ENCODE measurements at regions not wholly inside any gene's neighbourhood (a gene's known extent, or its start where the extent isn't known, plus 50 kb on each side); places are given as distances from the start of the nearest gene placed in this dataset.

DNA sequence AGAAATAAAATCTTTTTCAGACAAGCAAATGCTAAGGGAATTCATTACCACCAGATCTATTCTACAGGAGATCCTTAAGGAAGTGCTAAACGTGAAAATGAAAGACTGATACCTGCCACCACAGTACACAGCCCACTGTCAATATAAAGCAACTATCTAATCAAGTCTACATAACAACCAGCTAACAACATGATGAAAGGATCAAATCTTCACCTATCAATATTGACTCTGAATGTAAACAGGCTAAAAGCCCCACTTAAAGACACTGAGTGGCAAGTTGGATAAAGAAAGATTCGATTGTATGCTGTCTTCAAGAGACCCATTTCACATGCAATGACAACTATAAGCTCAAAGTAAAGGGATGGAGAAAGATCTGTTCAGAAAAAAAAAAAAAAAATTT, 492.4 kb downstream of the COL11A1 start:
- no peak for TF ChIP-seq ZBTB7A (IDR thresholded peaks at IDR 0.05; ENCODE audit: low read depth)
- TF ChIP-seq CEBPB (IDR thresholded peaks at IDR 0.05), result no peak
- TF ChIP-seq, protein P1, sequence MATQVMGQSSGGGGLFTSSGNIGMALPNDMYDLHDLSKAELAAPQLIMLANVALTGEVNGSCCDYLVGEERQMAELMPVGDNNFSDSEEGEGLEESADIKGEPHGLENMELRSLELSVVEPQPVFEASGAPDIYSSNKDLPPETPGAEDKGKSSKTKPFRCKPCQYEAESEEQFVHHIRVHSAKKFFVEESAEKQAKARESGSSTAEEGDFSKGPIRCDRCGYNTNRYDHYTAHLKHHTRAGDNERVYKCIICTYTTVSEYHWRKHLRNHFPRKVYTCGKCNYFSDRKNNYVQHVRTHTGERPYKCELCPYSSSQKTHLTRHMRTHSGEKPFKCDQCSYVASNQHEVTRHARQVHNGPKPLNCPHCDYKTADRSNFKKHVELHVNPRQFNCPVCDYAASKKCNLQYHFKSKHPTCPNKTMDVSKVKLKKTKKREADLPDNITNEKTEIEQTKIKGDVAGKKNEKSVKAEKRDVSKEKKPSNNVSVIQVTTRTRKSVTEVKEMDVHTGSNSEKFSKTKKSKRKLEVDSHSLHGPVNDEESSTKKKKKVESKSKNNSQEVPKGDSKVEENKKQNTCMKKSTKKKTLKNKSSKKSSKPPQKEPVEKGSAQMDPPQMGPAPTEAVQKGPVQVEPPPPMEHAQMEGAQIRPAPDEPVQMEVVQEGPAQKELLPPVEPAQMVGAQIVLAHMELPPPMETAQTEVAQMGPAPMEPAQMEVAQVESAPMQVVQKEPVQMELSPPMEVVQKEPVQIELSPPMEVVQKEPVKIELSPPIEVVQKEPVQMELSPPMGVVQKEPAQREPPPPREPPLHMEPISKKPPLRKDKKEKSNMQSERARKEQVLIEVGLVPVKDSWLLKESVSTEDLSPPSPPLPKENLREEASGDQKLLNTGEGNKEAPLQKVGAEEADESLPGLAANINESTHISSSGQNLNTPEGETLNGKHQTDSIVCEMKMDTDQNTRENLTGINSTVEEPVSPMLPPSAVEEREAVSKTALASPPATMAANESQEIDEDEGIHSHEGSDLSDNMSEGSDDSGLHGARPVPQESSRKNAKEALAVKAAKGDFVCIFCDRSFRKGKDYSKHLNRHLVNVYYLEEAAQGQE (IDR thresholded peaks at IDR 0.05; ENCODE audit: low read depth), result no peak
- TF ChIP-seq EP300 (IDR thresholded peaks at IDR 0.05; ENCODE audit: borderline replicate concordance), result no peak

DNA sequence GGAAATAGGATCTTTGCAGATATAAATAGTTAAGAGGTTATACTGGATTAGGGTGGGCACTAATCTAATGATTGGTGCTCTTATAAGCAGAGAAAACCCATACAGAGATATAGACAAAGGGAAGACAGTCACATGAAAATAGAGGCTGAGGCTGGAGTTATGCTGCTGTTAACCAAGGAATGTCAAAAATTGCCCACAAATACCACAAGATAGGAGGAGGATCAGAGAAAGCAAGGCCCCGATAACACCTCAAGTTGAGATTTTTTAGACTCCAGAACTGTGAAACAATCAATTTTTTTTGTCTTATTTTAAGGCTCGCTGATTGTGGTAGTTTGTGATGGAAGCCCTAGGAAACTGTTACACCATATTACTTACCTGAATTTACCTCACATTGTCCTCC, 513.2 kb downstream of the COL11A1 start:
- no peak for TF ChIP-seq NFIC (IDR thresholded peaks at IDR 0.05)
- no peak for TF ChIP-seq CEBPB (IDR thresholded peaks at IDR 0.05)
- TF ChIP-seq YY1 (IDR thresholded peaks at IDR 0.05; ENCODE audit: low read depth), result no peak
- TF ChIP-seq FOXM1 (IDR thresholded peaks at IDR 0.05; ENCODE audit: borderline replicate concordance, low read depth), result no peak
- TF ChIP-seq CREB1 (IDR thresholded peaks at IDR 0.05; ENCODE audit: low read depth), result no peak
- TF ChIP-seq, protein P1 (IDR thresholded peaks at IDR 0.05; ENCODE audit: low read depth), result no peak
- no peak for TF ChIP-seq ZBTB7A (IDR thresholded peaks at IDR 0.05; ENCODE audit: low read depth)
- TF ChIP-seq, protein P2, sequence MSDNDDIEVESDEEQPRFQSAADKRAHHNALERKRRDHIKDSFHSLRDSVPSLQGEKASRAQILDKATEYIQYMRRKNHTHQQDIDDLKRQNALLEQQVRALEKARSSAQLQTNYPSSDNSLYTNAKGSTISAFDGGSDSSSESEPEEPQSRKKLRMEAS (IDR thresholded peaks at IDR 0.05), result no peak
- TF ChIP-seq TEAD4 (IDR thresholded peaks at IDR 0.05), result no peak
- TF ChIP-seq, protein P3, sequence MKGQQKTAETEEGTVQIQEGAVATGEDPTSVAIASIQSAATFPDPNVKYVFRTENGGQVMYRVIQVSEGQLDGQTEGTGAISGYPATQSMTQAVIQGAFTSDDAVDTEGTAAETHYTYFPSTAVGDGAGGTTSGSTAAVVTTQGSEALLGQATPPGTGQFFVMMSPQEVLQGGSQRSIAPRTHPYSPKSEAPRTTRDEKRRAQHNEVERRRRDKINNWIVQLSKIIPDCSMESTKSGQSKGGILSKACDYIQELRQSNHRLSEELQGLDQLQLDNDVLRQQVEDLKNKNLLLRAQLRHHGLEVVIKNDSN (IDR thresholded peaks at IDR 0.05), result no peak
- no peak for TF ChIP-seq TCF12 (IDR thresholded peaks at IDR 0.05; ENCODE audit: low read depth)
- no peak for TF ChIP-seq EGR1 (IDR thresholded peaks at IDR 0.05)

DNA sequence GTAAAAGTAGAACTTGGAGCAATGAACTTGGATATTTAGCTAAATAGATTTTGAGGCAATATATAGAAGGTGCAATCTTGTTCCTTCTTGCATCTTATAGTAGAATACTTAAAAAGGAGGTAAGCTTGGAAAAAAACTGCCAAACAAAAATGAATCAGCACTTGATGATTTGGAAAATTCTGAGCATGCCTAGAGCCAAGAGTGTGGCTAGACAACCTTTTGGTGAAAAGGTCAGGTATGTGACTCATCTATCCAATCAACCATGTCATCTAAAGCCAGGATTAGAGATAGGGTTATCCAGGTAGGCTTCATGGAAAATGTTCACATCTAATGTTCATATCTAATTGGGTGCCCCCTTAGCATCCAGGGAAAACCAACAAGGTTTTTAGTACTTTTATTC, 515.0 kb downstream of the COL11A1 start:
- TF ChIP-seq, protein P2 (IDR thresholded peaks at IDR 0.05), result no peak
- TF ChIP-seq, protein P1 (IDR thresholded peaks at IDR 0.05; ENCODE audit: low read depth), result no peak
- TF ChIP-seq FOXM1 (IDR thresholded peaks at IDR 0.05; ENCODE audit: borderline replicate concordance, low read depth) (no peak), CEBPB (IDR thresholded peaks at IDR 0.05) (no peak), CREB1 (IDR thresholded peaks at IDR 0.05; ENCODE audit: low read depth) (no peak), EP300 (IDR thresholded peaks at IDR 0.05; ENCODE audit: borderline replicate concordance) (no peak), TCF12 (IDR thresholded peaks at IDR 0.05; ENCODE audit: low read depth) (no peak), TEAD4 (IDR thresholded peaks at IDR 0.05) (no peak), NFIC (IDR thresholded peaks at IDR 0.05) (no peak)
- TF ChIP-seq, protein P3 (IDR thresholded peaks at IDR 0.05), result no peak

DNA sequence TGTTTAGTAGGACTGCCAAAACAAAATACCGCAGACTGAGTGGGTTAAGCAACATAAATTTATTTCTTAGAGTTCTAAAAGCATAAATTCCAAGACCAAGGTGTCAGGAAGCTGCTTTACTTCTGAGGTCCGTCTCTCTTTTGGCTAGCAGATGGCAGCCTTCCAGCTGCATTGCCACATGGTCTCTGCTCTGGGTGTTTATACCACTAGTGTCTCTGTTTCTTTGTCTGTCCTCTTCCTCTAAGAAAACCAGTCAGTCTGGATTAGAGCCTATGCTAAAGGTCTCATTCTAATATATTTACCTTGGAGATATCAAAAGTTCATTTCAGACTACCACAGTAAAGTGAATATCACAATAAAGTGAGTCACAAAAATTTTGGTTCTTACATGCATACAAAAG, 519.8 kb downstream of the COL11A1 start:
- TF ChIP-seq CEBPB (IDR thresholded peaks at IDR 0.05), result no peak
- TF ChIP-seq TCF12 (IDR thresholded peaks at IDR 0.05; ENCODE audit: low read depth), result no peak
- TF ChIP-seq, protein P2 (IDR thresholded peaks at IDR 0.05), result no peak
- TF ChIP-seq, protein P3 (IDR thresholded peaks at IDR 0.05), result no peak
- no peak for TF ChIP-seq TAF1 (IDR thresholded peaks at IDR 0.05; ENCODE audit: low read depth)
- TF ChIP-seq ZBTB7A (IDR thresholded peaks at IDR 0.05; ENCODE audit: low read depth), result no peak
- no peak for TF ChIP-seq FOXM1 (IDR thresholded peaks at IDR 0.05; ENCODE audit: borderline replicate concordance, low read depth)
- TF ChIP-seq YY1 (IDR thresholded peaks at IDR 0.05; ENCODE audit: low read depth), result no peak

DNA sequence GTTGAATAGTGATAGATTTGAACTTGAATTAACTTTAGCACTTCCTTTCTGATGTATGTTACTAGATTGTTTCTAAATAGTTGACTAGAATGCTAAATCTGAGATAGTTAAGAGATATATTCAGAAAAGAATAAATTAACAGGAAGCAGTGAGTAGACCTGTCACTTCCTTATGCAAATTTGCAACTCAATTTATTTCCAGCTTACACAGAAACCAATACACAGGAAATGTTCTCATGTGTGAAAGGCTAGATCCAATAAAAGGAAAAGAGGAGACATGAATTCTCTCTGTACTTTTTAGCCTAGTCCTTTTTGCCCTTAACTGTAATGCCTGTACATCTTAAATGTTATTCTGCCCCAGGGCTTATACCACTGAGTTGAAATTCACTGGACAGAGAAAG, 522.3 kb downstream of the COL11A1 start:
- TF ChIP-seq CEBPB (IDR thresholded peaks at IDR 0.05) (no peak), CREB1 (IDR thresholded peaks at IDR 0.05; ENCODE audit: low read depth) (no peak), TAF1 (IDR thresholded peaks at IDR 0.05; ENCODE audit: low read depth) (no peak), TEAD4 (IDR thresholded peaks at IDR 0.05) (no peak), YY1 (IDR thresholded peaks at IDR 0.05; ENCODE audit: low read depth) (no peak), TCF12 (IDR thresholded peaks at IDR 0.05; ENCODE audit: low read depth) (no peak), NFIC (IDR thresholded peaks at IDR 0.05) (no peak), ZBTB7A (IDR thresholded peaks at IDR 0.05; ENCODE audit: low read depth) (no peak), RAD21 (IDR thresholded peaks at IDR 0.05; ENCODE audit: low read depth) (no peak), EP300 (IDR thresholded peaks at IDR 0.05; ENCODE audit: borderline replicate concordance) (no peak), EGR1 (IDR thresholded peaks at IDR 0.05) (no peak), FOXM1 (IDR thresholded peaks at IDR 0.05; ENCODE audit: borderline replicate concordance, low read depth) (no peak)
- TF ChIP-seq, protein P2 (IDR thresholded peaks at IDR 0.05), result no peak
- TF ChIP-seq, protein P3 (IDR thresholded peaks at IDR 0.05), result no peak
- TF ChIP-seq, protein P1 (IDR thresholded peaks at IDR 0.05; ENCODE audit: low read depth), result no peak
